ENCODE measurements at regions not wholly inside any gene's neighbourhood (a gene's known extent, or its start where the extent isn't known, plus 50 kb on each side); places are given as distances from the start of the nearest gene placed in this dataset.

- TF ChIP-seq POLR2AphosphoS5 (IDR thresholded peaks at IDR 0.05; ENCODE audit: low read depth, low read length) (no peak), REST (IDR thresholded peaks at IDR 0.05; ENCODE audit: insufficient read depth in 1 of 2, low read depth in 2 of 2, low read length in 2 of 2) (no peak), SIN3A (IDR thresholded peaks at IDR 0.05; ENCODE audit: borderline replicate concordance, insufficient read depth, low read length) (no peak), TAF1 (IDR thresholded peaks at IDR 0.05; ENCODE audit: borderline replicate concordance, insufficient read depth, low read length) (no peak), FOXP2 (optimal IDR thresholded peaks at IDR 0.05; ENCODE audit: borderline replicate concordance, extremely low read depth, extremely low read length, insufficient read depth) (no peak)
Observed at GRCh38 chr1:194318790-194319280, 1132.4 kb upstream of the B3GALT2 start.
